GM18909 (cell line): ENCODE measurements at regions not wholly inside any gene's neighbourhood (a gene's known extent, or its start where the extent isn't known, plus 50 kb on each side); places are given as distances from the start of the nearest gene placed in this dataset.

Experiments used
- ATAC-seq: cut with Tn5 transposase; IDR thresholded peaks from one replicate; pipeline ENCODE4 v1.9.1; 2021; ENCODE audit warnings: mild to moderate bottlenecking; ENCODE audit not compliant: unreplicated experiment, poor library complexity

DNA sequence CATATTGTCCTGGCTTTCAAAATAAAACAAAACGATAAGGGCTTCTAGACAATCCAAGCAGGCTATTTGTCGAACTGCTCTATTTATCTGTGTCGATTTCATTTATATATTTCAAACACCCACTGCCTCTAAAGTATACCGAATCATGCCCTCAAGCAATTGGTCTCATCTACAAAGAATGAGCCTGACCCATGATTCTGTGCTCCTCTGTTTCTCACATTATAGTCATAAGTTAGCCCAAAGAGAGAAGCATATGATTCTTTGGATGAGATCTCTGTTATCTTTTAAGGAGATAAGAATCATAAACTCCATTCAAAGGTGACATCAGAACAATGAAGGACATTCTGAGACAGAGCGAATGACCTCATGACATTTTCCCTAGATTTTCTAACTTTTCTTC, 191.1 kb downstream of the MAP2K6 start:
- no peak for ATAC-seq

DNA sequence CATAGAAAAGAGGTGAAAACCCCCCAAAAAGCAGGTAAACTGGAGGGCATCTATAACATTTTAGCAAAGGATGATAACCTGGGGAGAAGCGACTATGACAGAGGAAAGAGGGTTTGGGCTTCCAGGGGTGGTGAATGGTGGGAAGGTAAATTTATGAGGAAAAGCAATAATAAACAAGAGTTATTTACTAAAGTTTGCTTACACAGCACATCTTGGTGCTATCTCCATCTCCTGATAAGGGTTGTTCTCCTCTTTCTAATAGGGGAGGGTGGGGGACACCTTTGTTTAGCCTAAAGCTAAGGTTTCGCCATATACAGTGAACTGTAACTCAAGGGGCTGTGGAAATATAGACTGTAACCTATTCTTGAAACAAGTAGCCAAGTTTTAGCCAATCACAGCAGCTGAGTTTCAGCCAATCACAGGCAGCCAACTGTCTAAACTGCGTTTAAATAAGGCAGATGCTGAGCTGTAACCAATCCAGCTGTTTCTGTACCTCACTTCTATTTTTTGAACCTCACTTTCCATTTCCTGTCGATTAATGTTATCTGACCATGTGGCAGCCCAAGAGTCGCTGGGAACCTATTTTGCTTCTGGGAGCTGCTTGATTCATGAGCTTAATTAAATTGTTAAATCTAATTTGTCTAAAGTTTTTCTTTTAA, 191.8 kb downstream of the MAP2K6 start:
- no peak for ATAC-seq

DNA sequence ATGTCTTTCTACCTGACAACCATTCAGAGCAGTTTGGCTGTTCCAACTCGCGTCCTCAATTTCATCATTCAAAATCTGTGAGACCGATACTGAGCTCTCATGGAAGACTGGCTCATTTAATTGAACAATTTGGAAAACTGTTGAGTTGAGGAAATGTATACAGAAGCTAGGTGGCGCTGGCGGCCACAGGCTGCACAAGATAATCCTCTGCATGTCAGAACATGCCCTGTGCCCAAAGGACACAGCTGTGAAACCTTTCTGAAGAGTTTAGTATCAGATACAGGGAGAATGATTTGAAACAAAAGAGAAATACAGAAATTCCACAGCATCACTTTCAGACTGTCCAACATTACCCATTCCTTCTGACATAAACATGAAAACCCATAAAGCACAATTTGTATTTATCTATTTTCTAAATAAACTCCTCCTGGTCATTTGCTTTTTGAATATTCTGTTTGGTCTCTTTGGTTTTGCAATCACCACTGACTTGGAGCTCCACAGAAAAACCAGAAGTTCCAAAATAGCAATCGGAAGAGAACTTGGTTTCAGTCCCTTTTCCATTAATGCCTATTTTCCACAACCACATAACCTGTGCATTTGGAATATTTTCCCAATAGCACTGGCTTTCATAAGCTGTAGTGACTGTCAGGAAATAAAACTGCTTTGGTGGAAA, 192.8 kb downstream of the MAP2K6 start:
- peak; percentile 92 for ATAC-seq

DNA sequence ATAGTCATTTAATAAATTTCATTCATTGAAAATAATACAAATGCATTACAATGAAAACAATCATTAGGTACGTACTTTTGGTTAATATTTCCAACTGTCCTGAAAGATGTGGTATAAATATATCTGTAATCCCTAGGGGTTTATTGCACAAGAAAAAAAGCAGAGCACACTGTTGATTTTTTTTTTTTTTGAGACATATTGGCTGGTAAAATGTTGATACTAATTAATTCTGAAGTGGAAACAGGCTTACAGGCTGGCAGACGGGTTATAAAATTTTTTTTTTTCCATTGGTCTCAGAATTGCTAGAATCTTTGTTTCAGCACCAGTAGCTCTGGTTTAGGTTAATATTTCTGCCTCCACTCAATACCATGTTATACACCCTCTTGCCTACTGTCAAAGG, 193.6 kb downstream of the MAP2K6 start:
- ATAC-seq, result no peak

DNA sequence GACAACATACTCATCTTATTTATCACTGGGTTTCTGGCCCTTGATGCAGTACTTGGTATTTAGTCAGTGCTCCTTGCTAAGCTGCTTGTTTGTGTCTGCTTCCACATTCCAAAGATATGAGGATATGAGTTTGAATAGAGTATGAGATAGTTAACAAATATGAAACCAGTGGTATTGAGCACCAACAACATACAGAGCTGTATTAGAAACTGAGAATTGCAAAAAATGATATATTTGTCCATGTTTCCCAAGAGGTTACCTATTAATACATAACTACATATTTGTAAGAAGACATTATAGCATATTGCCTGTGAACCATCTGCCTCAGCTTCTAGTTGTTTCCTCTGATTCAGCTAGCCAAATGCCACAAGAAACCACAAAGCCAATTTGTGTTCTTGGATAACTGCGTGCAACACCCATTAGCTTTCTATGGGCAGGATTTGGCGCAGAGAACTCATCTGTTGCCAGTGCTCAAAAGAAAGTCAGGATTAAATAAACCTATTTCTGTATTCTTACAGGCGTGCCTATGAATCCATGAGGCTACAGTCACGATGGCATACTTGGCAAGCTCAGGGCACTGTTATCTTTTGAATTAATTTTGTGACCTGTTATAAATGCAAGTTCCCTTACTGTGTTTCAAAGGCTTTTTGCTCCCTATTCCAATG, 194.4 kb downstream of the MAP2K6 start:
- ATAC-seq, result peak; percentile 44

DNA sequence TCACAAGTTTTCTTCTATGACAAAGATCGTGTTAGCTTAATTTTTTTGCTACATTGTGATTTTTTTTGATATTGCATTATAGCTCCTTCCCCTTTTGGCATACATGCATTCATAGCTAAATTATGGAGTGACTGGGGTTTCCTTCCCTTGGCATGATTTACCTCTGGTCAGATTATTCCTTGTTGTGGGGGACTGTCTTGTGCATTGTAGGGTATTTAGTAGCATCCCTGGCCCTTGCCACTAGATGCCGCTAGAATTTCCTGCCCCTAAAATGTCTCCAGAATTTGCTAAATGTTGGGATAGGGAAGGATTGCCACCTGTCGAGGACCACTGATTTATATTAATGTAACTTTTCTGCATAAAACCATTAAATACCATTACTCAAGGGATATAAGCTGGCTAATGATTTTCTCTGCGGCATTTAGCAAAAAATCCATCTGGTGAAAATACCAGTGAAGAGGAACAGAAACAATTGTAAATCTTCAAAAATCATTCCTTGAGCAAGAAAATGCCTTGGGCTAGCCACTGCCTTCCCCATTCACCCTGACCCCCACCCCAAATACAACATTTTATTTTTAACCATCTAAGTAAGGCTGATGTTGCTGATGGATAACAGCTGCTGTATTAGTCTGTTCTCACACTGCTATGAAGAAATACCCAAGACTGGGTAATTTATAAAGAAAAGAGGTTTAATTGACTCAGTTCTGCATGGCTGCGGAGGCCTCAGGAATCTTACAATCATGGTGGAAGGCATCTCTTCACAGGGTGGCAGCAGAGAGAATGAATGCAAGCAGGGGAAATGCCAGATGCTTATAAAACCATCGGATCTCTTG, 195.2 kb downstream of the MAP2K6 start:
- no peak for ATAC-seq

DNA sequence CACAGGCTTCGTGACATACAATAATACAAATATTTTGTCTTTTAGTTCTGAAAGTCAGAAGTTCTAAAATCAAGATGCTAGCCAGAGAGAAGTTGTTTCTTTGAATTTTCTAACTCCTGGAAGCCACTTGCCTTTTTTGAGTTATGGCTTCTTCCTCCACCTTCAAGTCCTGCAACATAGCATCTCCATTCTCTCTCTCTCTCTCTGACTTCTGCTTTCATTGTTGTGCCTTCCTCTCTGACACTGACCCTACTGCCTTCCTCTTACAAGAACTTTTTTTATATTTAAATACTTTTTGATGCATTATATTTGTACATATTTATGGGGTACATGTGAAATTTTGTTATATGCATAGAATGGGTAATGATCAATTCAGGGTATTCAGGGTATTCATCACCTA, 205.9 kb downstream of the MAP2K6 start:
- ATAC-seq, result no peak

DNA sequence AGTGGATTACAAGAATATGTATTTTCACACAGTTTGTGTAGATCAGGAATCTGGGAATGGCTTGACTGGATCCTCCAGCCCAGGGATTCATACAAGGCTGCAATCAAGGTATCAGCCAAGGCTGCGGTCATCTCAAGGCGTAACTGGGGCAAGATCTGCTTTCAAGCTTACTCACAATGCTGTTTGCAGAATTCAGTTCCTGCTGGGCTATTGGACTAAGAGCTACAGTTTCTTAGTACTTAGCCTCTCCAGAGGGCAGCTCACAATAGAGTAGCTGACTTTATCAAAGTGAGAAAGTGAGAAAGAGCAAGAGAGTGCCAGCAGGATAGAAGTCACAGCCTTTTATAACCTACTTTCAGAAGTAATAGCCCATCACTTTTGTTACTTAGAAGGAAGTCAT, 211.0 kb downstream of the MAP2K6 start:
- ATAC-seq, result no peak

DNA sequence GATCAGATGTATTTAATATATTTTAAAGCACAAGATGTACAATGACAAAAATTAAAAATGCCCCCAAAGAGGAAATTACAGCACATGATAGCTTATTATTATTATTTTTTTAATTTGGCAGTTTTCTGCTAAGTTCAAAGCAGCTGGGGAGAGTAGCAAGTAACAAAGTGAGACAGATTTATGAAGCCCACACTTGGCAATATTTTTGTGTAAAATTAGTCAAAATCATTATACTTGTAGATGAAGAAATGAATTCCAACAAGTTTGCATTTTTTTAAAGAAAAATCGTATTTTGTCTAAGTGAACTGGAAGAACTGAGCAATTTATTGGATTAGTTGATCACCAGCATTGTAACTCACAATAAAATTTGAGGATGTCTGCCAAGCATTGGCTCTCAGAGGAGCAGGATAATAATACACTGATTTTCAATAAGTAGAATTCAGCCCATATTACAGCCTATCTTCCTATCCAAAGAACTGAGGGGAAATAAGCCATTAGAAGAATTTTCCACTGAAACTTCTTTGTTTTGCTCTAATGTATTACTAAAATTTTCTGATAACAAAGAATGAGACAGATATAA, 215.6 kb downstream of the MAP2K6 start:
- no peak for ATAC-seq

DNA sequence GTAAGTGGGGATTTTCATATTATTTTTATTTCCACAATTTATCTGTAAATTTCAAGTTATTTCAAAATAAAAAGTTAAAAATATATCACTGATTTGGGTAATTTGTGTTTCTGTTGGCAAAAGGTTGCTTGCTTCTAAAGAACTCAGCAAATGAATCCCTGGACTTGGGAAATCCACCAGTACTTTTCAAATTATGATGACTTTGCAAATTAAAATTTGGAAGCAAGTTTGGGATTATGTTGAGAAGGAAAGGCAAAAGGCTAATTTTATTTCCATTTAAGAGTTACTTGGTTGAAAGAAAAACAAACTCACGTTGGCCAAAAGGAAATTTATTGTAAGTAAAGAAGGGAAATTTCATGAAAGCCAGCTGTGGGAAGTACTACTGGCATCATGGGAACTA, 220.3 kb downstream of the MAP2K6 start:
- ATAC-seq, result no peak

DNA sequence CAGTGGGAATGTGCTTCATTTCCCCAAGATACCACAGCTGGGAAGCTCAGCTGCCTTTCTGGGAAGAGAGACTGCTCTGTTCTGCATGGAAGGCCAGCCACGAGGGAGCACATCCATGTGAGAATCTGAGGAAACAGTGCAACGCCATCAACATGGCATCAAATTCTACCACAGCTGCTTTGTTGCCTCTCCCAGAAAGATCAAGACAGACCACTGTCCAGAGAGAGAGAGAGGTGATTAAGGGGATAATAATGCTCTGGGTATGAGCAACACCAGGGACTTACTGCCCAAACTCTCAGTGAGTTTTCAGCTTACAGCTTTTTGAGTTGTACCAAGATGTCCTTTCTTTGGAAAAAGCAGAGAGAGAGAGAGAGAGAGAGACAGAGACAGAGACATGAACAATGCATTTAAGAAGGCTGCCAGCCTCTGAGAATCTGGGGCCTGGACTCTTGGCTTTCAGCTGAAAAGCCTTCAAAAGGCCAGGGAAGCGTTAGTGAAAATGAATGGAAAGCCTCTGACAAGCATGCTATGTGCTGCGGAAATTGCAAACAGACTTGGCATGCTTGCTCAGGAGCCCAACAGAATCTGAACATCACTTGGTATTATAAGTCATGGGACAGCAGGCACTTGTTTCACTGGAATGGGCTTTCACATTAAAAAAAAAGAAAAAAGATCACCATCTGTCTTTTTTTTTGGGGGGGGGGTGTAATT, 223.1 kb downstream of the MAP2K6 start:
- ATAC-seq, result no peak

DNA sequence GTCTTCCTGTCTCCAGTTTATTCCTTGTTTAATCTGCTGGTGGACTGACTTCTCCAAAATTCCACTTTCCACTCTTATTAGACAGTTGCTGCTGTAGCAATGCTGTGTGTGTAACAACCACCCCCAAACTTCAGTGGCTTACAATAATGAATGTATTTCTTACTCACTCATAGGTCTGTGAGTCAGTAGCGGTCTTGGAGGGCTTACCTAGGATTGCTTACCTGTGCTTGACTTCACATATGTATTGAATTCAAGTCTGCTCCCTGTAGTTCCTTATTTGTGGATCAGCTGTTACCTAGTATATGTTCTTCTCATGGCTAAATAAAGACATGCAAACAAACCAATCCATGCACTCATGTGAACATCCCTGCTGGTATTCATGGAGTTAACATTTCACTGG, 224.6 kb downstream of the MAP2K6 start:
- ATAC-seq, result no peak

DNA sequence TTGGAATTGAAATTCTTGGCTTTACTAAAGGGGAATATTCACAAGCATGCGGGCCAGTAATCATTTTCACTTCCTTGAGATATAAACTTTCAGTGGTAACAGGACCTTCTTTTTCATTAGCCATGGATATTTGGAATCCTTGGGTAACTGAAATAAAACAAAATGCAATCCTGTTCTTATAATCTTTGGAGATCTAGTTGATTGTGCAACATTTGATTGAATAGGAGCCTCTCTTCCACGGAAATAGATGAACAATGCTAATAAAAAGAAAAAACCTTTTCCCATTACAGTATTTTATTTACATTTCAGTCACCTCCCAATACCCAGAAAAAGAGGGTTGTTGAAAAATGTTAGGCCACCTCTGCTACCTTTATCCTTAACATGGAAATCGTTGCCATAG, 225.6 kb downstream of the MAP2K6 start:
- ATAC-seq, result no peak

DNA sequence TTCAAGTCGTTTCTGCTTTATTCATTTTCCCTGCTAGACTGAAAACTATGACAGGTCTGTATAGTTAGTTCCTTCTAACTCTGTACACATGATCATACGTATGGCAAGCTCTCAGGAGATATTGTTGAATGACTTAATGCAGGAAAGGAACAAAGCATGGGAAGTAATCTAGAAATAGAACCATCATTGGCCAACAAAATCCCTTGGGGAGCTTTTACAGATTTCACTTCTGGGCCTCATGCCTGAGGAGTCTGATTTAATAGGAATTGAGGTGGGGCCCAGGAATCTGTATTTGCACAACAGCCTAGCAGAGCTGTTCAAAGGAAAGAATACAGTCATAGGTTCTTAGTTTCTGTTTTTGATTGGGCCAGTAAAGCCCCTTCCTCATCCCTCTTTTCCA, 229.2 kb downstream of the MAP2K6 start:
- no peak for ATAC-seq

DNA sequence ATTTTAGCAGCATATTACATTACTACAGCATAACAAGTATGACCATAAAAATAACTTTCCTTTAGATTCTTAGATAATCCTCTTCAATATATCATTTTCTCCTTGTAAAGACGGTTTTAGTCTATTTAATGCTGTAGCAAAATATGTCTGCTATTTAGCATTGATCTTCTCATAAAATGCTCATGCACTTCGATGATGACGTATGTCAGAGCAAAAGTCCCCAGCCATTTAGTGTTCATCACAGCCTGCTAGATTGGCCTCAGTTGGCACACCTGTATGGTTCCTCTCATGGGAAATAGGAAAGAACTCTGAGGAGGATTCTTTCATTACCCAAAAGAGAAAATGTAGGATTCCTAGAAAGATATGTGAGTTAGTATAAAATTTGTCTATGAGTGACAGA, 232.2 kb downstream of the MAP2K6 start:
- ATAC-seq, result no peak

DNA sequence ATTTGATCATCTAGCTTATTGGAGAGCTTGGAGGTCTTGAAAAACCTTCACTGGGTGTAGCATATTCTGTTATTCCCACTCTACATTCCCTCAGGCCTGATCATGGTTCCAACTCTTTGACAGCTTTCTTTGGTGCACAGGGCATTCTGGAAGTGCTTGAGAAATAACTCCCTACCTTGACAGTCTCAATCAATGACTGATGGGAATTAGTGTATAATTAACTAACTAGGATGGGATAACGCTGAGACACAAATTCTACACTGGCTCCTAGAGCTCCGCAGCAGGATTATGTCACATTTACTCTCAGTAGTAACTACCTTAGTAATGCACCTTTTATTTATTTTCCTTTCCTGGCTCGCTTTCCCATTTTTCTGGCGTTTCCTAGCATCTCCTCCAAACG, 236.4 kb downstream of the MAP2K6 start:
- ATAC-seq, result no peak

DNA sequence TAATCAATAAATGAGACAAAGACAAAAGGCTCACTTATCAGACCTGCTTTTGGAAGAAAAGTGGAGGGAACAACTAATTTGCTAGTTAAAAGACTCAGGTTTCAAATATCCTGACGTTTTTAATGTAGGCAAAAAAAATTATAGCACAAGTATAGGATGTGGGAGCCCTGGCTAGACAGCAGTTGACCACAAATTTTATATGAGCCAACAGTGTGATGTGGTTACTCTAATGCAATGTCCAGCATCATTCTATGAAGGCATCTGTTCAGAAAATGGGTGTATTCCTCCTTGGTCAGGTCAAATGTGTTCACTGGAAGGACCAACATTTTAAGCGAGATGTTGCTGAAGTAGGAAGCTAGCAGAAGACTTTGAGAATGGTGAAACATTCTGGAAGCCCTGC, 237.4 kb downstream of the MAP2K6 start:
- no peak for ATAC-seq

DNA sequence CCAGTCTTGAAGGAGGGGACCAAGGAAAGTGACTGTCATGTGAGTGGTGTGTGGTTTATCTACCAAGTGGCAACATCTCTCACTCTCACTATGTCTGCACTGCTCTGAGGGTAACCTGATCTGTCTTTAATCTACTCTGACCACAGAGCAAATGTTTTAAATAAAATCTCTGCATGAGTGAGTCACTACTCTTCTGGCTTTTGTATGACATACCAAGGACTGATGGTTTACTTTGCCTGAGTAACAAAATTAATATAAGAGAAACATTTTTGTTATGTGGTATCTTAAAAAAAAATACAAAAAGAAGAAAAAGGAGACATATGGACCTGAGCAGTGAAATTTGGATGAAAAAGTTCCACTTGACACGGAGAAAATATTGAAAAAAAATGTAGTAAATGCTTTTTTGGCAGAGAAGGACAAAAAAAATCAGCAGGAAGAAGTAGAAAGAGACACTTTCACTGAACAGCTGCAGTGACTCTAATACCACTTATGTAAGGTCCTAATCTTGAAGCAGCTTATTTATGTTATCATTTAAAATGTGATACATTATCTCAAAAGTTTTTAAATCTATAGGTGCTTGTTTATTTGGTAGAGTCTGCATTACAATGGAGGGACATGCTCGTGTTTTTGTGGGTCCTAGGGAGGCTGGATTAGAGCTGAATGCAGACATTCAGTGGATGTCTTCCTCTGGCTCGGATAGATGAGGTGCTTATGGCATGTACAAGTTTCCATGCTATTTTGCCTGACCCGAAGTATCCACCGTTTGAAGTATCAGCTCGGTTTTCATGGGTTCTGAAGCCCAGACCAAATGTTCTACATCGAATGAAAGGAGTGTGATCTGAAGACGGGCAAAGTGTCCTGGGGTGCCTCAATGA, 240.7 kb downstream of the MAP2K6 start:
- ATAC-seq, result no peak

DNA sequence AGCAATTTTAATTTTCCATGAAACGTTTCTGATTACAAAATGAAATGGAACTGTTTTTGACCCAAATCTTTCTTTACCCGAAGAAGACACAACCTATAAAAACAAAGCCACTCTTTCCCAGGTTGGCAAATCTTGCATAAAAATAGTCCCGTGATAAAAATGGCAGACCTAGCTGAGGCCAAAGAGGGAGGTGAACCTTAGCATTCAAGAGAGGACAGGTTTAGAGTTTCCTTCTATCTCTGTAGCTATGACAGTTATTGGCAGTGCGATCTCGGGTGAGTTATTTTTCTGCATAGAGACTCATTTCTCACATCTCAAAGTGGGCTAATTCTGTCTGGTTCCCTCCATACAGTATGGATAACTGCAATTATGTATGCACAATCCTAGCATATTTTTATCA, 241.4 kb downstream of the MAP2K6 start:
- ATAC-seq, result no peak
